Mesenchymal stem cell (in vitro differentiated cells and primary cell): ENCODE measurements at regions not wholly inside any gene's neighbourhood (a gene's known extent, or its start where the extent isn't known, plus 50 kb on each side); places are given as distances from the start of the nearest gene placed in this dataset.

ENCODE experiments used
- DNase-seq: peaks from one replicate; pipeline ENCODE4 v3.0.0-alpha.2; 2013
- H2AFZ ChIP-seq: one replicate; pipeline ENCODE4 v1.6.1; 2013; ENCODE audit warnings: low read depth, mild to moderate bottlenecking, control low read depth, inconsistent platforms, low read length, moderate library complexity
- H2AK5ac ChIP-seq: 2 replicates; pipeline ENCODE4 v1.6.1; 2013; ENCODE audit warnings: low read length, moderate library complexity, mild to moderate bottlenecking, inconsistent platforms; ENCODE audit not compliant: severe bottlenecking
- H2BK120ac ChIP-seq: one replicate; pipeline ENCODE4 v1.6.1; 2013; ENCODE audit warnings: low read depth, mild to moderate bottlenecking, inconsistent platforms, low read length, moderate library complexity
- H2BK12ac ChIP-seq, 2 experiments: one replicate each; pipeline ENCODE4 v1.6.1; 2013; ENCODE audit warnings: inconsistent platforms in 2 of 2, low read length in 2 of 2, mild to moderate bottlenecking in 2 of 2, moderate library complexity in 2 of 2, control low read depth in 1 of 2
- H2BK15ac ChIP-seq: one replicate; pipeline ENCODE4 v1.6.1; 2013; ENCODE audit warnings: mild to moderate bottlenecking, low read depth, inconsistent platforms; ENCODE audit not compliant: poor library complexity, severe bottlenecking
- H2BK5ac ChIP-seq: 2 replicates; pipeline ENCODE4 v1.6.1; 2013; ENCODE audit warnings: low read depth, mild to moderate bottlenecking, low read length, control low read depth, inconsistent platforms; ENCODE audit not compliant: poor library complexity, severe bottlenecking
- H3K14ac ChIP-seq, 2 experiments: one replicate each; pipeline ENCODE4 v1.6.1; 2013; ENCODE audit warnings: inconsistent platforms in 2 of 2, low read length in 2 of 2, control low read depth in 1 of 2, mild to moderate bottlenecking in 1 of 2, moderate library complexity in 1 of 2
- H3K18ac ChIP-seq, 2 experiments: one replicate each; pipeline ENCODE4 v1.6.1; 2013; ENCODE audit warnings: inconsistent platforms in 2 of 2, low read length in 2 of 2, control low read depth in 1 of 2, low read depth in 1 of 2, mild to moderate bottlenecking in 1 of 2
- H3K23ac ChIP-seq, 2 experiments: one replicate each; pipeline ENCODE4 v1.6.1; 2013; ENCODE audit warnings: inconsistent platforms in 2 of 2, low read length in 2 of 2, mild to moderate bottlenecking in 2 of 2, moderate library complexity in 2 of 2, control low read depth in 1 of 2
- H3K27ac ChIP-seq: 2 replicates; pipeline ENCODE4 v1.5.1; 2013; ENCODE audit warnings: mild to moderate bottlenecking, moderate library complexity, low read length, control low read depth, inconsistent platforms; ENCODE audit not compliant: poor library complexity, severe bottlenecking
- H3K27me3 ChIP-seq, 2 experiments: 2 replicates each; pipeline versions ENCODE4 v1.6.1 to v1.7.0; 2013; ENCODE audit warnings: low read length in 2 of 2, mild to moderate bottlenecking in 2 of 2, moderate library complexity in 2 of 2, control low read depth in 1 of 2, inconsistent platforms in 1 of 2; ENCODE audit not compliant: control insufficient read depth in 1 of 2, insufficient read depth in 1 of 2
- H3K36me3 ChIP-seq, 2 experiments: 2 replicates each; pipeline versions ENCODE4 v1.6.1 to v1.7.0; 2013; ENCODE audit warnings: low read length in 2 of 2, control low read depth in 1 of 2, inconsistent platforms in 1 of 2, low read depth in 1 of 2, mild to moderate bottlenecking in 1 of 2; ENCODE audit not compliant: insufficient read depth in 2 of 2, control insufficient read depth in 1 of 2
- H3K4ac ChIP-seq, 2 experiments: one replicate each; pipeline ENCODE4 v1.6.1; 2013; ENCODE audit warnings: inconsistent platforms in 2 of 2, low read length in 2 of 2, mild to moderate bottlenecking in 2 of 2, moderate library complexity in 2 of 2, control low read depth in 1 of 2, low read depth in 1 of 2
- H3K4me1 ChIP-seq: 2 replicates; pipeline ENCODE4 v1.6.1; 2013; ENCODE audit warnings: low read depth, low read length, control low read depth; ENCODE audit not compliant: control insufficient read depth, insufficient read depth
- H3K4me2 ChIP-seq: 2 replicates; pipeline ENCODE4 v1.6.1; 2013; ENCODE audit warnings: low read length, mild to moderate bottlenecking, inconsistent platforms; ENCODE audit not compliant: poor library complexity, severe bottlenecking
- H3K4me3 ChIP-seq, 2 experiments: 2 replicates each; pipeline versions ENCODE4 v1.5.1 to v1.7.0; 2013; ENCODE audit warnings: low read length in 2 of 2, mild to moderate bottlenecking in 2 of 2, control low read depth in 1 of 2, low read depth in 1 of 2; ENCODE audit not compliant: insufficient read depth in 1 of 2
- H3K79me1 ChIP-seq: replicated peaks from 2 replicates; pipeline ENCODE4 v1.6.1; 2013; ENCODE audit warnings: mild to moderate bottlenecking, control low read depth, low read length, inconsistent platforms; ENCODE audit not compliant: poor library complexity, severe bottlenecking
- H3K9ac ChIP-seq: 2 replicates; pipeline ENCODE4 v1.7.0; 2013; ENCODE audit warnings: mild to moderate bottlenecking, low read length, moderate library complexity
- H3K9me3 ChIP-seq: 2 replicates; pipeline ENCODE4 v1.7.0; 2013; ENCODE audit warnings: mild to moderate bottlenecking, low read length; ENCODE audit not compliant: control insufficient read depth
- H4K8ac ChIP-seq: one replicate; pipeline ENCODE4 v1.6.1; 2013; ENCODE audit warnings: inconsistent platforms, mild to moderate bottlenecking, low read length, moderate library complexity
- H4K91ac ChIP-seq: one replicate; pipeline ENCODE4 v1.6.1; 2013; ENCODE audit warnings: mild to moderate bottlenecking, low read length, inconsistent platforms
- WGBS: methylation state at CpG from one replicate; pipeline ENCODE4 v1.1.7; 2013; ENCODE audit warnings: mixed read lengths; 5-methylcytosine and 5-hydroxymethylcytosine counted together

DNA sequence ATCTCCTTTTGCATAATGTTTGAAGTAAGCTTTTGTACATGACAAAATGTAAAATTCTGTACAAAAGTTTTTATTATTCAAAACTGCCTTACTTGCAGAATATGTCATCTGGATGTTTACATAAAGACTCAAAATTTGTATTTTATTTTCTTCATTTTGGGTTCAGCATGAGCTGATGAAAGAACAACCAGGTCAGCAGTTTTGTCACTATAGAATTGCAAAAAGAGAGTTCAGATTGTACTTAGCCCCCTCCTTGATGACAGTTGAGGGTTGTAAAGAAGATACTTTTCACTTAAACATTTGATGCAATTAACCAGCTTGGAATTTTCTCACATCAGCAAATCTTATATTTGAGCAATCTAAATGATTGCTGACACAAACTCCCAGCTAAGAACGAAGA is 669.3 kb downstream of the PLA2G4A start:
- no peak overlapping the region for H2BK5ac ChIP-seq
- no peak overlapping the region for H4K91ac ChIP-seq
- H3K4me1 ChIP-seq: no peaks in the 10 kb centered on the region
- no peak overlapping the region for H3K9ac ChIP-seq
- no peak overlapping the region for H2AFZ ChIP-seq
- H2BK12ac ChIP-seq: no peak overlapping the region
- H3K14ac ChIP-seq: no peak overlapping the region
- H4K8ac ChIP-seq: no peak overlapping the region
- no peak overlapping the region for H3K23ac ChIP-seq
- no peaks in the 10 kb centered on the region for H3K79me1 ChIP-seq
- H3K4me3 ChIP-seq: no peak overlapping the region
- no peak overlapping the region for H3K27ac ChIP-seq
- no CpG with 5 or more reads among the region's 1 CpG for WGBS
- DNase-seq: no peak
- H3K9me3 ChIP-seq: no peaks in the 10 kb centered on the region
- no peak overlapping the region for H3K18ac ChIP-seq
- H3K4ac ChIP-seq: no peak overlapping the region
- H2AK5ac ChIP-seq: no peak overlapping the region
- no peaks in the 10 kb centered on the region for H3K36me3 ChIP-seq
- no peak overlapping the region for H2BK15ac ChIP-seq
- no peaks in the 10 kb centered on the region for H3K27me3 ChIP-seq
- no peak overlapping the region for H3K4me2 ChIP-seq
- H2BK120ac ChIP-seq: no peak overlapping the region

DNA sequence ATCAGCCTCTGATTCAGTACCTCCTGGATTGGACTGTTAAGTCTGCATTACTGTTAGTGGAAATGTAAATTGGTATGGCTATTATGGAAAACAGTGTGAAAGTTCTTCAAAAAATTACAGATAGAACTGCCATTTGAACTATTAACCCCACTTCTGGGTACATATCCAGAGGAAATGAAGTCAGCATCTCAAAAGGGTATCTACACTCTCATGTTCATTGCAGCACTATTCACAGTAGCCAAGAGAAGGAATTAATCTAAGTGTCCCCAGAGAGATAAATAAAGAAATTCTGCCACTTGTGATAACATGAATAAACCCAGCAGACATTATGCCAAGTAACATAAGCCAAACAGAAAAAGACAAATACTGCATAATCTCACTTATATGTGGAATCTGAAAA is 676.0 kb downstream of the PLA2G4A start:
- Histone ChIP-seq H2BK12ac (no peak overlapping the region), H3K4me1 (no peaks in the 10 kb centered on the region), H2BK5ac (no peak overlapping the region), H3K27ac (no peak overlapping the region), H3K36me3 (no peaks in the 10 kb centered on the region), H4K91ac (no peak overlapping the region), H3K9me3 (no peaks in the 10 kb centered on the region), H3K79me1 (no peaks in the 10 kb centered on the region), H3K27me3 (no peaks in the 10 kb centered on the region), H3K4me3 (no peak overlapping the region), H4K8ac (no peak overlapping the region), H3K23ac (no peak overlapping the region), H3K14ac (no peak overlapping the region), H2BK15ac (no peak overlapping the region), H3K18ac (no peak overlapping the region), H2AFZ (no peak overlapping the region), H3K4me2 (no peak overlapping the region), H2BK120ac (no peak overlapping the region), H2AK5ac (no peak overlapping the region), H3K9ac (no peak overlapping the region), H3K4ac (no peak overlapping the region)
- no peak for DNase-seq

DNA sequence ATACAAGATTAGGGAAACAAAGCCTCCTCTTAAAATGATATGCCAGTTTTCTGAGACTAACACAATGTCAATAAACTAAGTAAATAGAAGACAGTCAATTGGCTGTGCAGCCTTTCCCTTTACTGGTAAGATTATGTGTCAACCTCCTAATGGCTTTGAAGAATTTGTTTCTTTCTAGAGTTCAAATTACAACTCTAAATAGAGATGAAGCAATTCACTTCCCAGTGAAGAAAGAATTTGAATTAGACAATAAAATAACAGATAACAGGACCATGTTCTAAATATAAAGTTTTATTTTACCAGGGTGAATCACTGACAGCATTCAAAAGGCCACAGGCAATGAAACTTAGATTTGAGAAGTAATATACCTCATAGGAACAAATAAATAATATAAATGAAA is 680.3 kb downstream of the PLA2G4A start:
- H2BK12ac ChIP-seq: no peak overlapping the region
- DNase-seq: peak; percentile 14
- H3K23ac ChIP-seq: no peak overlapping the region
- H2BK15ac ChIP-seq: no peak overlapping the region
- H3K9me3 ChIP-seq: no peaks in the 10 kb centered on the region
- no peak overlapping the region for H2BK5ac ChIP-seq
- H3K4me3 ChIP-seq: no peak overlapping the region
- H3K27ac ChIP-seq: no peak overlapping the region
- H4K91ac ChIP-seq: no peak overlapping the region
- no peak overlapping the region for H3K4me2 ChIP-seq
- no peaks in the 10 kb centered on the region for H3K79me1 ChIP-seq
- no peak overlapping the region for H3K4ac ChIP-seq
- H3K27me3 ChIP-seq: no peaks in the 10 kb centered on the region
- H2BK120ac ChIP-seq: no peak overlapping the region
- no peak overlapping the region for H2AFZ ChIP-seq
- no peak overlapping the region for H3K9ac ChIP-seq
- no peaks in the 10 kb centered on the region for H3K4me1 ChIP-seq
- no peak overlapping the region for H3K14ac ChIP-seq
- H3K36me3 ChIP-seq: no peaks in the 10 kb centered on the region
- H3K18ac ChIP-seq: no peak overlapping the region
- H4K8ac ChIP-seq: no peak overlapping the region
- H2AK5ac ChIP-seq: no peak overlapping the region

DNA sequence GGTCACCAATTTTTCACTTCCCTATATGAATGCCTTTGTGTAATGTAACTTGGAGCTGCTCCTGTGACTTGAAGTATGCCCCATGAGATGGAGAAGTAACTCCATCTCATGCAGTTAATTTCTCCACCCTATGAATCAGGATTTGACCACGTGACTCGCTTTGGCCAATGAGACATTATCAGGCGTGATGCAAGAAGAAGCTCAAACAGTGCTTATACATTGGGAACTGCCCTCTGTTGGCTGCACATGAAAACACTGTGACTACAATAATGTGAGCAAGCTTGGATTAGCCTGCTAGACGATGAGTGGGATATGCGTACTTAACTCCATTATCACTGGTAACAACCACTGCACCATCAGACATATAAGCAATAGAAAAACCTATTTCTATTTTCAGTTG is 684.4 kb downstream of the PLA2G4A start:
- Histone ChIP-seq H4K8ac (no peak overlapping the region), H3K9me3 (no peaks in the 10 kb centered on the region), H3K36me3 (no peaks in the 10 kb centered on the region), H2AK5ac (no peak overlapping the region), H3K4me1 (no peaks in the 10 kb centered on the region), H3K23ac (no peak overlapping the region), H3K27ac (no peak overlapping the region), H3K14ac (no peak overlapping the region), H3K18ac (no peak overlapping the region), H3K9ac (no peak overlapping the region), H4K91ac (no peak overlapping the region), H3K27me3 (no peaks in the 10 kb centered on the region), H3K4me2 (no peak overlapping the region), H2BK12ac (no peak overlapping the region), H3K4me3 (no peak overlapping the region), H2BK15ac (no peak overlapping the region), H2AFZ (no peak overlapping the region), H3K79me1 (no peaks in the 10 kb centered on the region), H3K4ac (no peak overlapping the region), H2BK5ac (no peak overlapping the region), H2BK120ac (no peak overlapping the region)
- DNase-seq: no peak
- WGBS: 76% methylated on average over 5 of the region's 5 CpGs
